ENCODE measurements at regions not wholly inside any gene's neighbourhood (a gene's known extent, or its start where the extent isn't known, plus 50 kb on each side); places are given as distances from the start of the nearest gene placed in this dataset.
"Not testable (repeated sequence)": the region's sequence is repeated elsewhere in the genome, so short reads cannot be mapped to it uniquely, and the experiment has no call there.

GRCh38 chr11:127950162-127950561 is 637.2 kb downstream of the ETS1 start:
- ATAC-seq (no peak), FAIRE-seq (no peak), DNase-seq (no peak)
- intact Hi-C loops (cut with DNase I): no loop called here
- H3K27ac ChIP-seq: no peak overlapping the region
- H3K36me3 ChIP-seq: no peaks in the 10 kb centered on the region
- 35 to 48% methylated on average over 2 of the region's 2 CpGs for WGBS, 2 donors
- no peak overlapping the region for H3K4me3 ChIP-seq
- TF ChIP-seq, protein P1, sequence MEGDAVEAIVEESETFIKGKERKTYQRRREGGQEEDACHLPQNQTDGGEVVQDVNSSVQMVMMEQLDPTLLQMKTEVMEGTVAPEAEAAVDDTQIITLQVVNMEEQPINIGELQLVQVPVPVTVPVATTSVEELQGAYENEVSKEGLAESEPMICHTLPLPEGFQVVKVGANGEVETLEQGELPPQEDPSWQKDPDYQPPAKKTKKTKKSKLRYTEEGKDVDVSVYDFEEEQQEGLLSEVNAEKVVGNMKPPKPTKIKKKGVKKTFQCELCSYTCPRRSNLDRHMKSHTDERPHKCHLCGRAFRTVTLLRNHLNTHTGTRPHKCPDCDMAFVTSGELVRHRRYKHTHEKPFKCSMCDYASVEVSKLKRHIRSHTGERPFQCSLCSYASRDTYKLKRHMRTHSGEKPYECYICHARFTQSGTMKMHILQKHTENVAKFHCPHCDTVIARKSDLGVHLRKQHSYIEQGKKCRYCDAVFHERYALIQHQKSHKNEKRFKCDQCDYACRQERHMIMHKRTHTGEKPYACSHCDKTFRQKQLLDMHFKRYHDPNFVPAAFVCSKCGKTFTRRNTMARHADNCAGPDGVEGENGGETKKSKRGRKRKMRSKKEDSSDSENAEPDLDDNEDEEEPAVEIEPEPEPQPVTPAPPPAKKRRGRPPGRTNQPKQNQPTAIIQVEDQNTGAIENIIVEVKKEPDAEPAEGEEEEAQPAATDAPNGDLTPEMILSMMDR (IDR thresholded peaks at IDR 0.05): no peak
- no peaks in the 10 kb centered on the region for H3K4me1 ChIP-seq
- no peaks in the 10 kb centered on the region for H3K27me3 ChIP-seq
- H3K9me3 ChIP-seq: no peaks in the 10 kb centered on the region

DNA sequence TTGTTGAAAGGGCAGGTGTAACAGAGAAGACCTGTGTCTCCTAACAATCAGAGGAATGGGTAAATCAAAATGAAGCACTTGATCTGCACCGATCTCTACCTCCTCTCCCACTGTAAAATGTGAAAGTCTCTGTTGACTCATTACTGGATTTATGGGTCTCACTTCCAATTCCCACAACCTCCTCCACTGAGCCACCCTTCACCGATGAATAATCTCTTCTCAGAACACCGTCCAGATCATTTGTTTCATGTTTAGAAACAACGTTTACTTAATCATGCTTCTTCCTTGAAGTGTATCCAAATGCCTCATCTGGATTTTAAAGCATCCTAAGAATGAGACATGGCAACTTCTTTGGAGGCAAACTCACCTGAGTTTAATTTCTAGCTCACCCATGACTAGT is 643.6 kb downstream of the ETS1 start:
- Histone ChIP-seq H3K4me1 (no peaks in the 10 kb centered on the region), H3K27ac (no peak overlapping the region), H3K36me3 (no peaks in the 10 kb centered on the region), H3K9me3 (no peaks in the 10 kb centered on the region), H3K27me3 (no peaks in the 10 kb centered on the region), H3K4me3 (no peak overlapping the region)
- intact Hi-C loops (cut with DNase I): no loop called here
- TF ChIP-seq, protein P1 (IDR thresholded peaks at IDR 0.05): no peak
- ATAC-seq (no peak), FAIRE-seq (no peak), DNase-seq (no peak)
- WGBS, 2 donors: 34 to 50% methylated on average over 4 of the region's 4 CpGs

DNA sequence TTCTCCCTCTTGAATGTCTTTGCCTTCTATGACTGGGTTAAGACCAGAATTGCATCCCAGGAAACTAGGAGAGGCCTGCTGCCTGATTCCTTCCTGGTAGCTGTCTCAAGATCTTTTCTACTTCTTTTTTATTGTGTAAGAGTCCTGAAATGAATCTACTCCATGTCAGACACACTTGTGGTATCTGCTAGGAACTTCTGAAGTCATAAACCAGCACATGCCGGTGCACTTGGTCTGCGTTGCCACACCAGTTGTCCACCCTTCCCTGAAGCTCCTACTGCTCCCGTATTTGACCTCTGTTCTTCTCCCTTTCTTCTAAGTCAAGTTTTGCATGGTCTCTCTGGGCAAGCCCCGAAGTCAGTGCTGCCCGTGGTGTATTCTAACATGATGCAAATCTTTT is 644.2 kb downstream of the ETS1 start:
- intact Hi-C loops (cut with DNase I): no loop called here
- WGBS, 2 donors: 70 to 89% methylated on average over 5 of the region's 5 CpGs
- FAIRE-seq (no peak), DNase-seq (no peak), ATAC-seq (no peak)
- no peaks in the 10 kb centered on the region for H3K4me1 ChIP-seq
- no peaks in the 10 kb centered on the region for H3K9me3 ChIP-seq
- H3K27ac ChIP-seq: no peak overlapping the region
- no peaks in the 10 kb centered on the region for H3K36me3 ChIP-seq
- no peaks in the 10 kb centered on the region for H3K27me3 ChIP-seq
- TF ChIP-seq, protein P1 (IDR thresholded peaks at IDR 0.05): no peak
- H3K4me3 ChIP-seq: no peak overlapping the region

DNA sequence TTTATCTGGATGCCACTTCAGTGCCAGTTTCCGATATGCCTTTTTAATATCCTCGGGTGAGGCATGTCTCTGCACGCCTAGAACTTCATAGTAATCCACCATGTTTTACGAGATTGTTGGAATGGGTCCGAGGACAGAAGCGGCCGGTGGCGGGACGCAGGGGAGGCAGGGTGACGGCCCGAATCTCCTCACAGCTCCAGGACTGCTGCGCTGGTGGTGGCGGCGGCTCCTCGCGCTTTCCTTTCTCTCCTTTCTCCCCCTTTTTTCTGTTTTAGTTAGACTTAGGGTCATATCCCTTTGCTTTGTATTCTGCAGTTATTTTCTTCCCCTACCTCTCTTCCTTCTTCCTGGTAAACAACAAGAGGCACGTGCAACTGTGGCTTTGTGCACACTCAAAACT is 645.8 kb downstream of the ETS1 start:
- H3K27ac ChIP-seq; FAIRE-seq; H3K4me1 ChIP-seq; DNase-seq; H3K27me3 ChIP-seq; H3K36me3 ChIP-seq; H3K9me3 ChIP-seq; intact Hi-C loops (cut with DNase I); H3K4me3 ChIP-seq: not testable (repeated sequence)
- peak in 2 of 4 donors; percentile 51 to 53 for ATAC-seq
- 83 to 90% methylated on average over 17 of the region's 17 CpGs for whole genome bisulfite sequencing, 2 donors

DNA sequence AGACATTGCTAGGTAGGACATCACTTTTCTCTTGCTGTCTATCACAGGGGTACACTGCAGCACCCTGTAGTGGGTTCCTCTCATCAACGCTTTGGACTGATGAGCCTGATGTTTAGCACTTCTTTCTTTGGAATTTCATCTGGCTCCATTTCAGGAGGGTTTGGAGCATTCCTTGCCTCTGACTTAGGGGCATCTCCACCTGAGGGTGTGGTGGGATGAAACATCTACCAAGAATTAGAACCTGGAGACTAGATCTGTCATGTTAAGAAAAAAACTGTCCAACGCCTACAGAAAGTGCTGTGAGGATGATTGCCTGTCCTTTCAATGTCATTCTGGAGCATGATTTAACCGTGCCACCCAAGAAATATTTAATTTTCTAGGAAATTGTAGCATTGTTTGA is 648.4 kb downstream of the ETS1 start:
- WGBS, 2 donors: 63 to 71% methylated on average over 3 of the region's 3 CpGs
- no peak for FAIRE-seq
- Histone ChIP-seq H3K4me3 (no peak overlapping the region), H3K9me3 (no peaks in the 10 kb centered on the region), H3K27me3 (no peaks in the 10 kb centered on the region), H3K27ac (no peak overlapping the region), H3K4me1 (no peaks in the 10 kb centered on the region), H3K36me3 (no peaks in the 10 kb centered on the region)
- TF ChIP-seq, protein P1 (IDR thresholded peaks at IDR 0.05): no peak
- ATAC-seq: no peak
- no peak for DNase-seq
- intact Hi-C loops (cut with DNase I): no loop called here

GRCh38 chr11:127935081-127935480 is 652.3 kb downstream of the ETS1 start:
- TF ChIP-seq, protein P1 (IDR thresholded peaks at IDR 0.05): no peak
- Histone ChIP-seq H3K4me3 (no peak overlapping the region), H3K36me3 (no peaks in the 10 kb centered on the region), H3K27ac (no peak overlapping the region), H3K27me3 (no peaks in the 10 kb centered on the region), H3K4me1 (no peaks in the 10 kb centered on the region), H3K9me3 (no peaks in the 10 kb centered on the region)
- FAIRE-seq: no peak
- DNase-seq: no peak
- intact Hi-C loops (cut with DNase I): no loop called here
- no peak for ATAC-seq
- 55 to 69% methylated on average over 4 of the region's 4 CpGs for WGBS, 2 donors

- FAIRE-seq, H3K4me1 ChIP-seq: not testable (repeated sequence)
Observed at GRCh38 chr11:127933961-127934360, 653.4 kb downstream of the ETS1 start.

More at GRCh38 chr11:127933961-127934360, 653.4 kb downstream of the ETS1 start:
- H3K4me3 ChIP-seq; H3K36me3 ChIP-seq; ATAC-seq; H3K9me3 ChIP-seq; H3K27ac ChIP-seq; H3K27me3 ChIP-seq; intact Hi-C loops (cut with DNase I); DNase-seq: not testable (repeated sequence)
- WGBS, 2 donors: 83 to 91% methylated on average over 4 of the region's 4 CpGs

All from pancreas (tissue), 10 donors.